PC-9 (cell line): ENCODE measurements at regions not wholly inside any gene's neighbourhood (a gene's known extent, or its start where the extent isn't known, plus 50 kb on each side); places are given as distances from the start of the nearest gene placed in this dataset.

Experiments used
- BruUV-seq: library from RNA; stranded (reverse); fragments of 400-500 nt; replicated peaks from 2 replicates; lab custom pipeline; 2021; lab: Mats Ljungman, UMichigan
- CTCF ChIA-PET: fragments of 300-600 bp; sonication (Branson Sonifier 250); formaldehyde crosslinking; loops from one replicate; lab custom pipeline; 2022; ENCODE audit warnings: antibody characterized with exemption; lab: Charles Lee
- POLR2A ChIA-PET: fragments of 300-600 bp; sonication (Branson Sonifier 250); formaldehyde crosslinking; loops from one replicate; lab custom pipeline; 2022; ENCODE audit warnings: antibody characterized with exemption; ENCODE audit not compliant: unreplicated experiment; lab: Charles Lee
- DNase-seq, 2 experiments: peaks; one replicate each; pipeline versions ENCODE4 v3.0.0 to v3.0.0-alpha.2; 2015 to 2022; ENCODE audit warnings: mixed read lengths in 1 of 2
- H2AFZ ChIP-seq: fragments of 200-600 bp; sonication (generic); 2 replicates; pipeline ENCODE4 v1.8.1; 2017; ENCODE audit warnings: antibody characterized with exemption
- H3F3A ChIP-seq: fragments of 200-600 bp; sonication (generic); 2 replicates; pipeline ENCODE4 v1.8.1; 2017; ENCODE audit warnings: antibody characterized with exemption, mild to moderate bottlenecking, low read depth; ENCODE audit not compliant: insufficient read depth
- H3K27ac ChIP-seq: fragments of 200-600 bp; sonication (generic); 2 replicates; pipeline ENCODE4 v1.6.1; 2016; ENCODE audit warnings: mixed run types
- H3K27me3 ChIP-seq: fragments of 200-600 bp; sonication (generic); 2 replicates; pipeline ENCODE4 v1.6.1; 2016; ENCODE audit warnings: low read depth, mixed run types; ENCODE audit not compliant: insufficient read depth
- H3K36me3 ChIP-seq: fragments of 200-600 bp; sonication (generic); 2 replicates; pipeline ENCODE4 v1.6.1; 2016; ENCODE audit warnings: low read depth, mixed run types
- H3K4me1 ChIP-seq: fragments of 200-600 bp; sonication (generic); replicated peaks from 2 replicates; pipeline ENCODE4 v1.6.1; 2016; ENCODE audit warnings: mixed run types; ENCODE audit not compliant: insufficient read depth
- H3K4me2 ChIP-seq: fragments of 200-600 bp; sonication (generic); 2 replicates; pipeline ENCODE4 v1.6.1; 2017; ENCODE audit warnings: mixed run types
- H3K4me3 ChIP-seq: fragments of 200-600 bp; sonication (generic); 2 replicates; pipeline ENCODE4 v1.6.1; 2016; ENCODE audit warnings: mixed run types
- H3K79me2 ChIP-seq: fragments of 200-600 bp; sonication (generic); 2 replicates; pipeline ENCODE4 v1.6.1; 2017; ENCODE audit warnings: low read depth, mixed run types
- H3K9me2 ChIP-seq: fragments of 200-600 bp; sonication (generic); 2 replicates; pipeline ENCODE4 v1.8.1; 2017; ENCODE audit warnings: mild to moderate bottlenecking; ENCODE audit not compliant: insufficient read depth
- H3K9me3 ChIP-seq: fragments of 200-600 bp; sonication (generic); 2 replicates; pipeline ENCODE4 v1.8.1; 2016; ENCODE audit warnings: low read depth; ENCODE audit not compliant: insufficient read depth
- H4K20me1 ChIP-seq: fragments of 200-600 bp; sonication (generic); 2 replicates; pipeline ENCODE4 v1.8.1; 2017; ENCODE audit not compliant: insufficient read depth
- EZH2 ChIP-seq: fragments of 200-600 bp; sonication (generic); IDR thresholded peaks from 2 replicates; pipeline ENCODE4 v1.8.0; 2017; ENCODE audit warnings: antibody characterized with exemption, low read depth
- intact Hi-C: fragments of 100-400 bp; cut with micrococcal nuclease; formaldehyde crosslinking; loops from one replicate; pipeline ENCODE4 v1.10.0; 2022; ENCODE audit not compliant: unreplicated experiment
- TF ChIP-seq, protein P1 (sequence below): fragments of 200-600 bp; sonication (generic); conservative IDR thresholded peaks from 2 replicates; pipeline ENCODE4 v1.6.1; 2017; ENCODE audit warnings: mixed run types, antibody characterized with exemption, mild to moderate bottlenecking, moderate library complexity

- TF ChIP-seq EZH2: no peak
- TF ChIP-seq, protein P1, sequence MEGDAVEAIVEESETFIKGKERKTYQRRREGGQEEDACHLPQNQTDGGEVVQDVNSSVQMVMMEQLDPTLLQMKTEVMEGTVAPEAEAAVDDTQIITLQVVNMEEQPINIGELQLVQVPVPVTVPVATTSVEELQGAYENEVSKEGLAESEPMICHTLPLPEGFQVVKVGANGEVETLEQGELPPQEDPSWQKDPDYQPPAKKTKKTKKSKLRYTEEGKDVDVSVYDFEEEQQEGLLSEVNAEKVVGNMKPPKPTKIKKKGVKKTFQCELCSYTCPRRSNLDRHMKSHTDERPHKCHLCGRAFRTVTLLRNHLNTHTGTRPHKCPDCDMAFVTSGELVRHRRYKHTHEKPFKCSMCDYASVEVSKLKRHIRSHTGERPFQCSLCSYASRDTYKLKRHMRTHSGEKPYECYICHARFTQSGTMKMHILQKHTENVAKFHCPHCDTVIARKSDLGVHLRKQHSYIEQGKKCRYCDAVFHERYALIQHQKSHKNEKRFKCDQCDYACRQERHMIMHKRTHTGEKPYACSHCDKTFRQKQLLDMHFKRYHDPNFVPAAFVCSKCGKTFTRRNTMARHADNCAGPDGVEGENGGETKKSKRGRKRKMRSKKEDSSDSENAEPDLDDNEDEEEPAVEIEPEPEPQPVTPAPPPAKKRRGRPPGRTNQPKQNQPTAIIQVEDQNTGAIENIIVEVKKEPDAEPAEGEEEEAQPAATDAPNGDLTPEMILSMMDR: no peak
- Histone ChIP-seq H3K4me2 (no peak overlapping the region), H3K4me3 (no peak overlapping the region), H3K36me3 (no peaks in the 10 kb centered on the region), H3K4me1 (no peaks in the 10 kb centered on the region), H3K9me3 (no peaks in the 10 kb centered on the region), H3F3A (no peaks in the 10 kb centered on the region), H2AFZ (no peak overlapping the region), H3K9me2 (no peaks in the 10 kb centered on the region), H3K27me3 (no peaks in the 10 kb centered on the region), H4K20me1 (no peaks in the 10 kb centered on the region), H3K27ac (no peak overlapping the region), H3K79me2 (no peaks in the 10 kb centered on the region)
- CTCF ChIA-PET: no interaction called here
- no peak for DNase-seq
- POLR2A ChIA-PET: no interaction called here
- intact Hi-C loops: loop anchor here (1.0 kb wide), 1 partner anchor 19 kb away; no protein-coding TSS in a partner anchor
- no TSS peak for BruUV-seq
Observed at GRCh38 chr4:54588404-54588803, 69.4 kb upstream of the KIT start.

DNA sequence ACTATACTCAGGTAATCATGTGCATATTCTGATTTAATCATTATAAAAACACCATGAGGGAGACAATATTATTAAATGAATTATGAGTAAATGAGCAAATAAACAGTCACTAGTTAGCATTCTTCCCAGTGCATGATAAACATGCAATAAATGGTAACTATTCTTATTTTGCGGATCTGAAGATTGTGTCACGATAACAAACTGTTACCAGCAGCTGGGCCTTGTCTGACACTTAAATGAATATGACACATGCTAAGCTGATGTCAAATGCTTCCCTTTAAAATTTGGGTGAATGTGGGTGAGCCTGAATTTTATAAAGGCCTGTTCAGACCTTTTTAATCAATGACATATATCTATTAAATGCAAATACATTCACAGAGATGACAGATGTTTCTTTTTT lies 68.2 kb upstream of the KIT start:
- no peak overlapping the region for H3K27ac ChIP-seq
- BruUV-seq: no TSS peak
- H2AFZ ChIP-seq: no peak overlapping the region
- H3K27me3 ChIP-seq: no peaks in the 10 kb centered on the region
- TF ChIP-seq, protein P1: no peak
- TF ChIP-seq EZH2: no peak
- DNase-seq: no peak
- H3K4me3 ChIP-seq: no peak overlapping the region
- ChIA-PET CTCF (no interaction called here), POLR2A (no interaction called here)
- intact Hi-C loops: no loop called here
- H3K4me2 ChIP-seq: no peak overlapping the region
- H3K9me3 ChIP-seq: no peaks in the 10 kb centered on the region
- H3K79me2 ChIP-seq: no peaks in the 10 kb centered on the region
- H3F3A ChIP-seq: no peaks in the 10 kb centered on the region
- H4K20me1 ChIP-seq: no peaks in the 10 kb centered on the region
- no peaks in the 10 kb centered on the region for H3K9me2 ChIP-seq
- no peaks in the 10 kb centered on the region for H3K36me3 ChIP-seq
- no peaks in the 10 kb centered on the region for H3K4me1 ChIP-seq

- H3K4me2 ChIP-seq: no peak overlapping the region
- no peaks in the 10 kb centered on the region for H3K79me2 ChIP-seq
- ChIA-PET CTCF (no interaction called here), POLR2A (no interaction called here)
- DNase-seq: no peak
- no peaks in the 10 kb centered on the region for H3K9me2 ChIP-seq
- TF ChIP-seq, protein P1: no peak
- no peak for TF ChIP-seq EZH2
- no peak overlapping the region for H3K27ac ChIP-seq
- BruUV-seq: no TSS peak
- H2AFZ ChIP-seq: no peak overlapping the region
- no peaks in the 10 kb centered on the region for H3K4me1 ChIP-seq
- H3K36me3 ChIP-seq: no peaks in the 10 kb centered on the region
- H3K27me3 ChIP-seq: no peaks in the 10 kb centered on the region
- H3K4me3 ChIP-seq: no peak overlapping the region
- H3K9me3 ChIP-seq: no peaks in the 10 kb centered on the region
- no peaks in the 10 kb centered on the region for H3F3A ChIP-seq
- no peaks in the 10 kb centered on the region for H4K20me1 ChIP-seq
- intact Hi-C loops: no loop called here
Observed at GRCh38 chr4:54593795-54594322, 63.9 kb upstream of the KIT start.
